ENCODE measurements at regions not wholly inside any gene's neighbourhood (a gene's known extent, or its start where the extent isn't known, plus 50 kb on each side); places are given as distances from the start of the nearest gene placed in this dataset.

- TF ChIP-seq, protein P1, sequence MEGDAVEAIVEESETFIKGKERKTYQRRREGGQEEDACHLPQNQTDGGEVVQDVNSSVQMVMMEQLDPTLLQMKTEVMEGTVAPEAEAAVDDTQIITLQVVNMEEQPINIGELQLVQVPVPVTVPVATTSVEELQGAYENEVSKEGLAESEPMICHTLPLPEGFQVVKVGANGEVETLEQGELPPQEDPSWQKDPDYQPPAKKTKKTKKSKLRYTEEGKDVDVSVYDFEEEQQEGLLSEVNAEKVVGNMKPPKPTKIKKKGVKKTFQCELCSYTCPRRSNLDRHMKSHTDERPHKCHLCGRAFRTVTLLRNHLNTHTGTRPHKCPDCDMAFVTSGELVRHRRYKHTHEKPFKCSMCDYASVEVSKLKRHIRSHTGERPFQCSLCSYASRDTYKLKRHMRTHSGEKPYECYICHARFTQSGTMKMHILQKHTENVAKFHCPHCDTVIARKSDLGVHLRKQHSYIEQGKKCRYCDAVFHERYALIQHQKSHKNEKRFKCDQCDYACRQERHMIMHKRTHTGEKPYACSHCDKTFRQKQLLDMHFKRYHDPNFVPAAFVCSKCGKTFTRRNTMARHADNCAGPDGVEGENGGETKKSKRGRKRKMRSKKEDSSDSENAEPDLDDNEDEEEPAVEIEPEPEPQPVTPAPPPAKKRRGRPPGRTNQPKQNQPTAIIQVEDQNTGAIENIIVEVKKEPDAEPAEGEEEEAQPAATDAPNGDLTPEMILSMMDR (IDR thresholded peaks at IDR 0.05): no peak
- no peak for TF ChIP-seq POLR2A (IDR thresholded peaks at IDR 0.05)
These were observed 176.7 kb upstream of the ADAMTSL1 start for GRCh38 chr9:18297056-18297841.
